Neural cell (in vitro differentiated cells): ENCODE measurements at regions not wholly inside any gene's neighbourhood (a gene's known extent, or its start where the extent isn't known, plus 50 kb on each side); places are given as distances from the start of the nearest gene placed in this dataset.

Source experiments
- CTCF ChIP-seq: fragments of 450-650 bp; IDR thresholded peaks from 2 replicates; pipeline ENCODE4 v1.5.1; 2014; ENCODE audit warnings: antibody characterized with exemption, mild to moderate bottlenecking, moderate library complexity; ENCODE audit not compliant: poor library complexity, severe bottlenecking
- EP300 ChIP-seq: fragments of 450-650 bp; conservative IDR thresholded peaks from 2 replicates; pipeline ENCODE4 v1.6.1; 2014; ENCODE audit warnings: antibody characterized with exemption, mild to moderate bottlenecking, moderate library complexity; ENCODE audit not compliant: poor library complexity, severe bottlenecking
- EZH2 ChIP-seq: fragments of 200-600, 300-800 bp; shearing (Covaris generic), sonication (generic); IDR thresholded peaks from 2 replicates; pipeline ENCODE4 v1.6.1; 2014; ENCODE audit warnings: antibody characterized with exemption, low read length, borderline replicate concordance, mild to moderate bottlenecking; ENCODE audit not compliant: insufficient read depth, poor library complexity, severe bottlenecking
- POLR2AphosphoS5 ChIP-seq: IDR thresholded peaks from 2 replicates; pipeline ENCODE4 v1.6.1; 2012
- RAD21 ChIP-seq: fragments of 450-650 bp; conservative IDR thresholded peaks from 2 replicates; pipeline ENCODE4 v1.6.1; 2014; ENCODE audit warnings: antibody characterized with exemption, mild to moderate bottlenecking, moderate library complexity
- SMC3 ChIP-seq: fragments of 450-650 bp; conservative IDR thresholded peaks from 2 replicates; pipeline ENCODE4 v1.6.1; 2014; ENCODE audit warnings: antibody characterized with exemption, mild to moderate bottlenecking, moderate library complexity; ENCODE audit not compliant: poor library complexity

GRCh38 chrY:7881696-7882095 is 970.1 kb upstream of the AMELY start:
- TF ChIP-seq CTCF: no peak
- TF ChIP-seq SMC3: no peak
- no peak for TF ChIP-seq POLR2AphosphoS5
- no peak for TF ChIP-seq EZH2
- TF ChIP-seq RAD21: no peak
- TF ChIP-seq EP300: no peak
